ENCODE measurements at regions not wholly inside any gene's neighbourhood (a gene's known extent, or its start where the extent isn't known, plus 50 kb on each side); places are given as distances from the start of the nearest gene placed in this dataset.

DNA sequence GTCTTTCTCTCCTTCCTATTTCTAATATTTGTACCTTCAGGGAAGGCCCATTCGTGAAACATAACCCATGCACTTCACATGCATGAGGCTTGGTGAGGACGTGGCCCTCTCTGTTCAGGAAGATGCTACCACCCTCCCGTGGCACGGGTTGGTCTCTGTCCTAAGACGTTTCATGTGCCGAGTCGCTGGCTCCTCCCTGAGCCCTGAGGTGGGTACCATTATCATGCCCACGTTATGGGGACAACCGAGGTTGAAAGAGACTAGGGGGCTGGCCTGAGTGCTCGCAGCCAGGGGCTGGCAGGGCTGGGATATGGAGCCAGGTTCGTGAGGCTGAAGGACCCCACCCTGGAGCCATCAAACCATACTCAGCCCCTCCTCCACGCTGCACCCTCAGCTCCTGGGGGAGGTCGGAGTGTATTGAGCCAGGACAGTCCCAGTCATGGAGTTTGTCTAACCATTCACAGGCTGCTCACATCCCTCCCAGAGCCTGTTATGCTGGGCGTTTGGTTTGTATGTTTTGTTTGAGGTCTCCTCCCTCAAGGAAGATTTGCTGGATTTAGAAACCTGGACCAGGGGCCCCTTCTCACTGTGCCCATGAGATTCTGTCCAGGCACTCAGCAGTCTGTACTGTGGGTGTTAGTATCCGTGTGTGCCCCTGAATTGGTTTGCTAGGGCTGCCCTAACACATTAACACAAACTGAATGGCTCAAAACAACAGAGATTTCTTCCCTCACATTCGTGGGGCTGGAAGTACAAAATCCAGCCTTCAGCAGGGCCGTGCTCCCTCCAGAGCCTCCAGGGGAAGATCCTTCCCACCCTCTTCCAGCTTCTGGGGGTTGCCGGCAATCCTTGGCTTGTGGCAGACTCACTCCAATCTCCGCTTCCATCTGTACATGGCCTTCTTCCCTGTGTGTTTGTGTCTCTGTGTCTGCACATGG lies 88.3 kb downstream of the ANKRD60 start:
- intact Hi-C loops (cut with micrococcal nuclease), result no loop called here

DNA sequence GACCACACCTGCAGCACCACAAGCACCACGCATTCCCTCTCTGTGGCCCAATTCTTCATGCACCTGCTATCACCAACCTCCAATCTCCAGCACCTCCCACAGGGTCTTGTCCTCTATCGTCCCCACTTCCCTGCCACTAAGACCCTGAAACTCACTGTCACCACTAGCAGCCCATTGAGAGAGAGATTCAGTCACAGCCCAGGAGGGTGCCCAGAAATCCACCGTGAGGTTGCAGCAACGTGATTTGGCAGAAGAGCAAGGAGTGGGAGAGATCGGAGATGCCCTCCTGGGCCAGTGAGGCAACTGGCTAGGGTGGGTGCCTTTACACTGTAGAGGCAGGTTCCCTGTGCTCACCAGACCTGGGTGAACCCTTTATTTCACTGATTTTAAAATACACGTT lies 90.1 kb downstream of the ANKRD60 start:
- intact Hi-C loops (cut with micrococcal nuclease), result no loop called here

DNA sequence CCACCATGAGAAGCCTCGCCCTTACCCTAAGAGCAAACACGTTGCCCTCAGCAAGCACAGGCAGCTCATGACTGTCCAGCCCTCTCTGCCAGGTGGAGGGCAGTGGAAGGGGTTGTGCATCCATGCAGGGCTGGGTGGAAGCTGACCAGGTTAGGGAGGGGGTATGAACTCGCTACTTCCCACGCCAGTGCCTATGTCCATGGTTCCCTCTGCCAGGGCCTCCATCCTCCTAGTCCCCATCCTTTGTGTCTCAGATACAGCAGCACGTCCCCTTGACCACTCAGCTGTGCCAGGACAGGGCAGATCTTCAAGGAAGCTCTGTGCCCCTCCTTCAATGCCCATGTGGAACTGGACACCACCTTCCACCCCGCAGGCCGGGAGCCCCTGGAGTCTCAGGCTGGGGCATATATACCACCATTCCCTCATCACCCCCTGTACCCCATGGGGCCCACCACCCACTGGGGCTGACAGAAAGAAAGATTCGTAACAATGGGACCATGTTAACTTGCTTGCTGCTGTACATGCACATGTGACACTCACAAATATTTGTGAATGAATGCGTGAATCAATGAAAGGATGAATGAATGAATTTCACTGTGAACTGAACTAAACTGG lies 90.7 kb downstream of the ANKRD60 start:
- intact Hi-C loops (cut with micrococcal nuclease), result no loop called here

DNA sequence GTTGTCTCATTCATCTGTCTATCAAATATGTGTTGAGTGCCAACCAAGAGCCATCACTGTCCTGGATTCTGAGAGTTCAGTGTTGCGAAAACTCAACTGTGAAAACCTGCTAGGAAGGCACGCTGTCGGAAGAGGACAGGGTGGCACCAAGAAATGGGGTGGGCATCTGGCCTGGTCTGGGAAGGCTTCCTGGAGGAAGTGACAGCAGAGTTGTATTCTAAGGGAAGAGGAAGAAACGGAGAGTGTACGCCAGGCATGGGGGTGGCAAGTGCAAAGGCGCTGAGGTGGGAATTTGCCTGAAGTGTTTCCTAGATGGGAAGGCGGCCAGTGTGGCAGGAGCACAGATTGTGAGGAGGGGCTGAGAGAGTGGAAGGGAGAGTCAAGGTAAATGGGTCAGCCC lies 91.2 kb downstream of the ANKRD60 start:
- intact Hi-C loops (cut with micrococcal nuclease), result no loop called here

DNA sequence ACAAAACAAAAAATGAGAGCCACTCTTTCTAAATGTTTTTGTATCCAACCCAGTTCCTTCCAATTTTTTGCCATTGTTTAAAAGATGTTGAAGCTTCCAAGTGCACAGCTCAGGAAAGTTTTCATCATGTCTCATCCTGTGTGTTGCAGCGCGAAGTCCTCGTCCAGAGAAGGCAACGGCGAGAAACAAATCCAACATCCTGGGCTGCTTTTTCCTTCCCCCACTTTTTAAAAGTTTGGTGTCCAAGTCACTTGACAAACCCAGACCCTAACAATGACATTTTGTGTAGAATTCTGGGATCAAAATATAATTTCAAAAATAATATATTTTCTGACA lies 92.3 kb downstream of the ANKRD60 start:
- intact Hi-C loops (cut with micrococcal nuclease), result no loop called here

DNA sequence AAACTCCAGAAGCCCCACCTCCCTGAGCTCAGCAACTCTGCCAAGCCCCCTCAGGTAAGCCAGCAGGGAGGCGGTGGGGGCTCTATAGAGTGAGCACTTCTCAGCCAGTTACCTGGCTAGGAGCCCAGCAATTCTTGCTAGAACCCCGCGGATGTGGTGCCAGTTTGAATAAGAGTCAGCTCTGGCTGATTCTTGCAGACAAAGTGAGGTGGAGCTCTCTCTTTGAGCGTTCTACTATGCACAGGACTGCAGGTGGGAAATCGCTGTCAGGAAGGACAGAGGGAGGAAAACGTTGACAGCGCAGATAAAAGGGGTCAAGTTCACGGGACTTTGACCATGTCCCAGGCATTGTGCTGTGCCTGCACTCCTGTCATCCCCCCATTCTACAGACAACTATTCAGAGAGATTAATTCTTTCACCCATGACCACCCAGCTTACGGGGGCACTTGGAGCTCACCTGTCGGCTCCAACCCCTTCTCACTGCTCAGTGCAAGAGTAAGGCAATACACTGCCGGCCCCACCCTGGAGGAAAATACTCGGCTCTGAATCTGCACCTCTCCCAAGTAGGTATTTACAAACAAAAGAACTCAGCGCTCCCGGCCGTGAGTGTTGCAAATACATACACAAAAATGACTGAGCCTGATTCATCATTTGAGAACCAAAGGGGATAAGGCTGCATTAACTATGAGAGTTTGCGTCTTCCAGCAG lies 92.9 kb downstream of the ANKRD60 start:
- intact Hi-C loops (cut with micrococcal nuclease), result no loop called here

DNA sequence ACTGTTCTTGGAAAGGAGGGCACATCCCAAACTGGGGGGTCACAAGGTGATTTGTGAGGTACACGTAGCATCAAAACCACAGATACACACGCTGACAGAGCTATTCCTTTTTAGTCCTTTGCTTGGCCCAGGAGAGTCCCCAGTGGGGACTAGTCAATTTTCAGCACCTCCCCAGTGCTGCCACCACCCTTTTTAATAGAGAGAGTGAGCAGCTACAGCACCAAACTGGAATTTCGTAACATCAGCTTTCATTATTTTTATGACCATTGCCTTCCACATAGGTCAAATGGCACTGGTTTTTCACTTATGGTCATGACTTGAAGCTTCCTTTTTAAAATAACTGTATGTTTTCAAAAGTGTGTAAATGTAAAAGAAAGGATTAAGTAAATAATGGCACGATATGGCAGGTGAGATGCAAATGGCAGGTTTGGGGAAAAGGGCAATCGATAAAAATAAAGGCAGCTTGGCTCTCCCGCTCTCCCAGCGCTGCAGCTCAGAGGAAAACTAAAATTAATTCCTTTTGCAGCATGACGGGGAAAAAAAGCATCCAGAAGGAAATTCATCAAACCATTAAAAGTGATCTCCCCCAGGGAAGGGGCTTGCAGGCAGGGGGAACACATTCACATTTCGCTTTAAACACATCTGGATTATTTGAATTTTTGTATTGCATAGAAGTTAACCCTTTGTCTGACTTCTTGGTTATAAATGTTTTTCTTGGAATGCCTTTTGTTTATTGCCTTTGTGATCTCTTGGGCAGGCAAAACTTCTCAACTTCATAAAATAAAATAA lies 95.2 kb downstream of the ANKRD60 start:
- intact Hi-C loops (cut with micrococcal nuclease), result no loop called here

DNA sequence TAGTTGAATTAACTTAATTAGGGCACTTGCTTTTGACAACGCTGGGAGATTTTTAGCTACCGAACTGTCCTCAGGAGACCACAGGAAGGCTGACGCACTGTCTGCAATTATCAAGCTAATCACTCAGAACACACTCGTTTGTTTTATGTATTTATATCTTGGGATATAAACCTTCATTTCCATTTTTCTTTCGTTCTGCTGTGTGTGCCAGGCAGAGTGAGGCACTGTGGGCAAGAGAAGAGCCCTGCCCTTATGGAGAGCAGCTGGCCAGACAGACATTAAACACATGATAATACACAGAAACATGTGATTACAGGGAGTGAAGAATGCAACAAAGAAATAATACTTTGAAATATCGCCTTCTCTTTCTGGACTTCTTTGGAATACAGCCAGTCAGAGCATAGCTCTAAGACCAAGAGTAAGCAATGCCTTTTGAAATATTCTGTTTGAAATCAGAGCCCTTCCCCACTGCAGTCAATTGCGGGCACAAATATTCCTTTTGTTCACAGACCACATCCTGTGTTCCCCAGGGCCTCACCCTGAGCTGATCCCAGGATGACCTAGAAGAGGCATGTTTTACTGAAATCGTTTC lies 96.8 kb downstream of the ANKRD60 start:
- intact Hi-C loops (cut with micrococcal nuclease), result no loop called here

DNA sequence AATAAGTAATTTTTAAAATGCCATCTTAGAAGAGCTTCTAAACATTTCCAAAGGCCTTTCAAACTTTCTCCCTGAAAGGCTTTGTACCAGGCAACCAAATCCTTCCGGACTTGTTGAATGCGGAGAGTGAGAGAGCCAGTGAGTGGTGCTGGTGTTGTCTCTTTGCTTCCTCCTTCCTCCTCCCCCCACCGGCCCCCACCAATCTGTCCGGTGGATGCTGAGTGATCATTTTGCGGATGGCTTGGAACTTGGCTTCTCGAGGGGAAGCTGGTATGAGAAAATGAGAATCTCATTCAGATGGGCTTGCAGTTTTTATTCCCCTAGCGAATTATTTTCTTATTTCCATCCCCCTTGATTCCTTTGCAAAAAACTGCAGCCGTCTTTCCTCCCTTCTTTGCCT lies 97.3 kb downstream of the ANKRD60 start:
- intact Hi-C loops (cut with micrococcal nuclease), result no loop called here

DNA sequence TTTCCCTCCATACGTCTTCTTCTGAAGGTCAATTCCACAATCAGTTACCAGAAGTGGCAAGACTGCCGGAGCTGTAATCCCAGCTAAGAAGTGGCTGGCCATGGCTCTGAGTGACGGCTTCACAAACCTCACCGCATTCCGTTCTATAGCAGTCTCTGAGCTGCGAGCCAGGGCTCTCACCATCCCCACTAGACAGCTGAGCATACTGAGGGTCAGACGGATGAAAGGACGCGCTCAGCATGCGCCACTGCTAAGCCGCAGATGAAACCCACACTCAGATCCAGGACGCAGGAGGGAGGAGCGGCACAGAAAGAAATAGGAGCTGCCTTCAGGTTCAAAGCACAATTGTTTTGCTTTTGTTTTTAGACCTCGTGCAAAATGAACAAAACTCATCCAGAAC lies 97.9 kb downstream of the ANKRD60 start:
- intact Hi-C loops (cut with micrococcal nuclease), result no loop called here

DNA sequence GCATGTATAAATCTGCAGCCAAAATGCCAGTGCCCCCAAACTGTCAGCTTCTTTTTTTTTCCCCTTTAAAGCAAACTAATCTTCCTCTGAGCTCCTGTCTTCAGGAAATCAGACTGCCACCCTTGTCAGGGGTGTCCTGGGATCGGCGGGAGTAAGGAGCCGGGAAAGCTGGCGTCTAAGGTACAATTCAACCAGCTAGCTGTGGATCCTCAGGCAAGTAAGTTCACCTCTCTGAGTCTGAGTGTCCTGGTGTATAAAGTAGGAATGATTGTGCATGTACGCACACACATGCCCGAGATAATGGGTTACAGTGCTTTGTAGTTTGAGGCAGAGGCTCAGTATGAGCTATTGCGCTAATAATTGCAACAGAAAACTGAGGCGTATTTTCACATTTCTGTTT lies 98.3 kb downstream of the ANKRD60 start:
- intact Hi-C loops (cut with micrococcal nuclease), result no loop called here

DNA sequence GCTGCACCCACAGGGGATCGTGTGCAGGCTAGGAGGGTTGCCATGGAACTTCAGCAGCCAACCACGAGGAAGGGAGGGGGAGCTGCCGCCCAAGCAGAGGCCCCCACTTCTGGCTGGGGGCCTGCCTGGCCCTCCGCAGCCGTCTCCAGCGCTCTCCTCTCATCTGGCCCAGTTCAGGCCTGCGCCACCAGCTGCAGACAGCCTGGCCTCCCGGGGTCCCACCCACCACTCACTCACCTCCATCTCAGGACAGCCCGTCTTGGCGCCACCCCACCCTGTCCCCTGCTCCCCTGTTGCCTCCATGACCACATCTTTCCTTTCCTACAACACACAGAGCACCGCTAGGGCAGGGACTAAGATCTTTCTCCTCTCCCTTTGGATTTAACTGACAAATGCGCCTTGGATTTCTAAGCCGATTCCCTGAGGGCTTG lies 98.7 kb downstream of the ANKRD60 start:
- intact Hi-C loops (cut with micrococcal nuclease), result no loop called here

DNA sequence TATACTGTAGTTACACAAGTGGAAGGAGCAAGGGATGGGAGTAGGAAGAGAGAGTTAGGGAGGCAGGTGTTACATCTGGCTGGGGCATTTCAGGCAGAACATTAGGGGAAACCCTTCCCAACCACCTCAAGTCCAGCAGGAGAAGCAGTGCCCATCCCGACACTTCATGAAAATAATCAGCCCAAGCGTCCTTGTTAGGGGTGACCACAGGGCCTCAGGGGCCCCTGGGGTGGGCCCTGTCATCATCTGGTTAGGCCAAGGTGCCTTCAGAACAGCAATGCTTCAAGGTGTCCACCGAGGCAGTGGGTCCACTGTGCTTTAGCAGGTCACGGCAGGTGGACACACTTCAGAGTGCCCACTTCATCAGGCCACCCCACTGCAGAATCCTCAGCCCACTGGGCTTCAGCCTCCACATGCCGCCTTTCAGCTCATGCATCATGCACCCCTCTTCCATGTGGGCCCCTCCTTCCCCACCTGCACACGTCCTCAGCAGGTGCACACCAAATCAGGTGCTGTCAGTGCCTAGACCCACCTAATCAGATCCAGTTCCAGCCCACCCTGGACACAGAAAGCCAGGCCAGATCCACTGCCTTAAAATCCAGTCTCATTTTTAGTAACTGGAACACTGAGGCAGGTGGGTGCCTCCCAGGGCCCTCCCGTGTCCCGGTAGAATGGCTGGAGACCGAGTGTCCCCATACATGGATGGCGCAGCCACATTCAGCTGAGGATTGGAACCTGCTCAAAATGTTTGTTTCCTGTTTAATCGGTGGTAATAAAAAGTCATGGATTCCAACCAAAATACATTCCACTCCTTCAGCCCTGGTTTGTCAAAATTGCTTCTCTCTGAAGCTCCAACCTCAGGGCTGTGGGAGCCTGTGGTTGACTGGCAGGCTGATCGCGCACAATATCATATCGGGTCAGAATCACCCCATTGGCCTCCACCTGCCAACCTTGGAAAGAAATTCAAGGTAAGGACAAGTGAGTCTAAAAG lies 99.5 kb downstream of the ANKRD60 start:
- intact Hi-C loops (cut with micrococcal nuclease), result no loop called here

DNA sequence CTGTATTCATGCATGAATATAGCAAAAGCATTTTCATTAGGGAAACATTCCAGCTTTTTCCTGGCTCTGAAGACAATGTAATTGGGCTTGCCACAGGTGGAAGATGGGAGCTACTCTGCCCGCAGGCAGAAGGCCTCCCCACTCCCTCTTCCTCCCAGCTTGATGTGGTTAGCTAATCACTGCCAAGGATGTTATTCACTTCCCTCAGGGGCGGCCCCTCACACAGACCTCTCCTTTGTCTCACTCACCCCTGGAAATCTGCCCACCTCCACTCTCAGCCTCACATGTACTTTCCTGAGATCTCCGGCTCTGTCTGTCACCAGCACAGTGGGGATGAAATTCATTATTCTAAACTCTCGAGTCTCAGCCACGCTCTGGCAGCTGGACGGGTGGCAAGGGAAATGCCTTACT lies 100.7 kb downstream of the ANKRD60 start:
- intact Hi-C loops (cut with micrococcal nuclease), result no loop called here

DNA sequence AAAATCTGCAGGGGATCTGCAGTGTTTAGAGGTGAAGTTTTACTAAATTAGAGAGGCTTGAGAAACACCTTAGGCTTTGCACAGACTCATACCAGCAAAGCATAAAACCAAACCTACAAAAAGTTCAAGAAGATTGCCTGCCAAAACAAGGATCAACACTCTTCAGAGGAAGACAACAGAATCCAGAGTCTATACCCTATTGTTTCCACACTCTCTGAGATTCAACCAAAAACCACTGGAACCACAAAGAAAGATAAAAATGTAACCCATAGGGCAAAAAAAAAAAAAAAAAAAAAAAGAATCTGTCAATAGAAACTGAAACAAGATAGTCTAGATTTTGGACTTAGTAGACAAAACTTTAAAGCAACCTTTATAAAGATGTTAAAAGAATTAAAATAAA lies 102.7 kb downstream of the ANKRD60 start:
- intact Hi-C loops (cut with micrococcal nuclease), result no loop called here

DNA sequence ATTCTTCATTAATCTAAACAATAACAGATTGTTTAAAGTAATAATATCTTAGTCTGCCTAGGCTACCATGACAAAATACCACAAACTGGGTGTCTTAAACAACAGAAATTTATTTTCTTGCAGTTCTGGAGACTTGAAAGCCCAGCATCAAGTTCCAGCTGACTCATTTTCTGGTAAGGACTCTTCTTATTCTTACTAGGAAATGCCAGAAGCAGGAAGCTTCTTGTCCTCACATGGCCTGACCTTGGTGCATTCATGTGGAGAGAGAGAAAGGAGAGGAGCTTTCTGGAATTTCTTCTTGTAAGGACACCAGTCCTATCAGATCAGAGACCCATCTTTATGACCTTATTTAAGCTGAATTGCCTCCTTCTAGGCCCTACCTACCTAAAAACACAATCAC lies 110.5 kb downstream of the ANKRD60 start:
- intact Hi-C loops (cut with micrococcal nuclease), result no loop called here

DNA sequence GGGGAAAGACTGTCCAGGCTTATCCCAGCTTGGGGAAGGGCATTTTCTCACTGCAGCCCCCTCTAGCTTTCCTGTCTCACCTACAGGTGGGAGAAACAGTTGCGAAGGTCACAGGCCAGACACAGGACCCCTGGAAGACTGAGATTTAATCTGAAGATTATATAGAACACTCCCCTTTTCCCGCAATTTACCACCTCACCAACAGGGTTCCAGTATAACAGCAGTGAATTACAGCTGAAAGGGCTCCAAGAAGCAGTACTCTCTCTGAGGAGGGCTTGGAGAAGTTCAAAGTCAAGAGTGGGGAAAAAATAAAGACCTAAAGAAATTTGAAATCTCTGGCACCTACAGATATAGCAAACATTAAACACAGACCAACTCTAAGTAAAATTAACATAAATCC lies 111.9 kb downstream of the ANKRD60 start:
- intact Hi-C loops (cut with micrococcal nuclease), result no loop called here

DNA sequence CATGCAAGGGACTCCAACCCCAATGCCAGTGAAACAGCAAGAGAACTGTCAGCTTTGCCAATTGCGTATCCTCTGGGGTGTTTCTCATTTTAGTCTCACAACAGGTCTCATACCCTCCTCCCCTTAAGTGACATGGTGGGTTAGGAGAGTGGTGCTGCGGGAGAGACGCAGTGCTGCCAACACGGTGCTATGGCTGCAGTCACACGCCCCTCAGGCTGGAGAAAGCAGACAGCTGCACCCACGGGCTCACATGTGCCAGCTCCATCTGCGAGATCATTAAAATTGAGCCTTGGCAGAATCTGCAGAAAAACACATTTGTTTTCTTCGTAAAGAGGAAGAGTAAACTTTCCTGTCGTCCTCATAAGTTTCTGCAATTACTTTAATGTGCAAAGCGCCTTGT lies 114.7 kb downstream of the ANKRD60 start:
- intact Hi-C loops (cut with micrococcal nuclease), result no loop called here

DNA sequence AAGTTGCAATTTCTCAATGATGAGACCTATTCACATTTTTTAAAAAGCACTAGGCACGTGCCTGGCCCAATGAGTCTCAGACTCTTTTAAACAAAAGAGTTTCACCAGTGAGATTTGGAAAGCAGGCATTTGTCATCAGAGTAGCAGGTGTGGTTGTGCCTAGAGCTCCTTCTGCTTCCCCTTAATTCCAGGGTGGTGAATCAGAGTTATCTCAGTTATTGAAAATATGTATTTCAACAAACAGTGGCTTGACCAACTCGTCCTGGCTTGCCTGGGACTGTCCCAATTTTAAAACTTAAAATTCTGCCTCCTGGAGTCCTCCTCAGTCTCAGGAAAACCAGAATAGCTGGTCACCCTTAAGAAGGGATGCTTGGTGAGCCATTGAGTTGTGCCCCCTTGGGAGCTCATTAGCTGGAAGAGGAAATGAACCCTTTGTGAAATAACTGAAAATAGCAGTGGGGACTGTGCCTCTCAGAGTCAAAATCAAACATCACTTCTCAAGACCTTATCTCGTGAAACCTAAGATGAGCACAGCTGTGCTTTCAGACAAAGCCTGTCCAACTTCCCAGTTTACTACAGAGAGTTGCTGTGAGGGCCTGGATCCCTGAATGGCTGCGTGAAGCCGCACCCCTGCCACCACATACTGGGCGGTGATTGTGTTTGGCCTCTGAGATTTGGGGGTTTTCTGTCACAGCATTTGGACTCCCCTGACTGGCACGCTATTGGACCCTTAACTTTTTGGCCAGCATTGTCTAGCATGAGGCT lies 116.3 kb downstream of the ANKRD60 start:
- intact Hi-C loops (cut with micrococcal nuclease), result no loop called here

All from T-helper 1 cell treated with Interleukin-12 subunit alpha and Interleukin-12 subunit beta and Interleukin-4 antibody, amounts not matched to agents 30 ng/mL and 1 ng/mL, for 36 hours (primary cell).